ENCODE measurements at regions not wholly inside any gene's neighbourhood (a gene's known extent, or its start where the extent isn't known, plus 50 kb on each side); places are given as distances from the start of the nearest gene placed in this dataset.

- Mint-ChIP-seq H3K9me3 (ENCODE audit: unreplicated experiment) (no peaks in the 10 kb centered on the region), H3K4me1 (ENCODE audit: low read depth, unreplicated experiment) (no peaks in the 10 kb centered on the region), H3K4me3 (ENCODE audit: unreplicated experiment) (no peak overlapping the region), H3K27ac (ENCODE audit: unreplicated experiment) (no peak overlapping the region), H3K27me3 (ENCODE audit: unreplicated experiment) (no peaks in the 10 kb centered on the region), H3K36me3 (ENCODE audit: unreplicated experiment) (no peaks in the 10 kb centered on the region)
- TF ChIP-seq CTCF (IDR thresholded peaks at IDR 0.05; ENCODE audit: partially characterized antibody, unreplicated experiment) = no peak
- DNase-seq = no peak
Observed at GRCh38 chr6:81553216-81553615, 199.3 kb downstream of the TENT5A start.

GRCh38 chr6:81552644-81553043, 199.8 kb downstream of the TENT5A start:
- no peaks in the 10 kb centered on the region for H3K9me3 Mint-ChIP-seq (ENCODE audit: unreplicated experiment)
- no peaks in the 10 kb centered on the region for H3K36me3 Mint-ChIP-seq (ENCODE audit: unreplicated experiment)
- no peak for TF ChIP-seq CTCF (IDR thresholded peaks at IDR 0.05; ENCODE audit: partially characterized antibody, unreplicated experiment)

GRCh38 chr6:81547149-81547548, 205.3 kb downstream of the TENT5A start:
- no peaks in the 10 kb centered on the region for H3K36me3 Mint-ChIP-seq (ENCODE audit: unreplicated experiment)
- no peak overlapping the region for H3K27ac Mint-ChIP-seq (ENCODE audit: unreplicated experiment)
- H3K9me3 Mint-ChIP-seq (ENCODE audit: unreplicated experiment) = no peaks in the 10 kb centered on the region
- H3K4me1 Mint-ChIP-seq (ENCODE audit: low read depth, unreplicated experiment) = no peaks in the 10 kb centered on the region
- no peak for DNase-seq
- H3K4me3 Mint-ChIP-seq (ENCODE audit: unreplicated experiment) = no peak overlapping the region
- H3K27me3 Mint-ChIP-seq (ENCODE audit: unreplicated experiment) = no peaks in the 10 kb centered on the region
- TF ChIP-seq CTCF (IDR thresholded peaks at IDR 0.05; ENCODE audit: partially characterized antibody, unreplicated experiment) = no peak

More at GRCh38 chr6:81552644-81553043, 199.8 kb downstream of the TENT5A start:
- Mint-ChIP-seq H3K27me3 (ENCODE audit: unreplicated experiment) (no peaks in the 10 kb centered on the region), H3K4me3 (ENCODE audit: unreplicated experiment) (no peak overlapping the region), H3K27ac (ENCODE audit: unreplicated experiment) (no peak overlapping the region), H3K4me1 (ENCODE audit: low read depth, unreplicated experiment) (no peaks in the 10 kb centered on the region)
- no peak for DNase-seq

GRCh38 chr6:81534934-81535465, 217.5 kb downstream of the TENT5A start:
- Mint-ChIP-seq H3K9me3 (ENCODE audit: unreplicated experiment) (no peaks in the 10 kb centered on the region), H3K27me3 (ENCODE audit: unreplicated experiment) (peaks cover 2% of the 10 kb centered on the region), H3K4me1 (ENCODE audit: low read depth, unreplicated experiment) (no peaks in the 10 kb centered on the region), H3K27ac (ENCODE audit: unreplicated experiment) (no peak overlapping the region), H3K36me3 (ENCODE audit: unreplicated experiment) (no peaks in the 10 kb centered on the region), H3K4me3 (ENCODE audit: unreplicated experiment) (no peak overlapping the region)
- DNase-seq = no peak
- no peak for TF ChIP-seq CTCF (IDR thresholded peaks at IDR 0.05; ENCODE audit: partially characterized antibody, unreplicated experiment)

- no peaks in the 10 kb centered on the region for H3K9me3 Mint-ChIP-seq (ENCODE audit: unreplicated experiment)
- H3K4me3 Mint-ChIP-seq (ENCODE audit: unreplicated experiment) = no peak overlapping the region
- no peak for TF ChIP-seq CTCF (IDR thresholded peaks at IDR 0.05; ENCODE audit: partially characterized antibody, unreplicated experiment)
- no peaks in the 10 kb centered on the region for H3K4me1 Mint-ChIP-seq (ENCODE audit: low read depth, unreplicated experiment)
- no peaks in the 10 kb centered on the region for H3K36me3 Mint-ChIP-seq (ENCODE audit: unreplicated experiment)
- peaks cover 2% of the 10 kb centered on the region for H3K27me3 Mint-ChIP-seq (ENCODE audit: unreplicated experiment)
- H3K27ac Mint-ChIP-seq (ENCODE audit: unreplicated experiment) = no peak overlapping the region
- DNase-seq = no peak
Observed at GRCh38 chr6:81531869-81532561, 220.5 kb downstream of the TENT5A start.

All from glutamatergic neuron (in vitro differentiated cells).